Endodermal cell (in vitro differentiated cells): ENCODE measurements at regions not wholly inside any gene's neighbourhood (a gene's known extent, or its start where the extent isn't known, plus 50 kb on each side); places are given as distances from the start of the nearest gene placed in this dataset.
"Not testable (repeated sequence)": the region's sequence is repeated elsewhere in the genome, so short reads cannot be mapped to it uniquely, and the experiment has no call there.

Experiments
- DNase-seq: peaks from one replicate; pipeline ENCODE4 v3.0.0-alpha.2; 2017
- H3K27ac ChIP-seq: 2 replicates; pipeline ENCODE4 v1.5.1; 2013; ENCODE audit warnings: mild to moderate bottlenecking, low read depth, low read length, moderate library complexity
- H3K27me3 ChIP-seq: 2 replicates; pipeline ENCODE4 v1.6.1; 2013; ENCODE audit warnings: mild to moderate bottlenecking, low read length, moderate library complexity; ENCODE audit not compliant: insufficient read depth, control insufficient read depth, poor library complexity, severe bottlenecking
- H3K36me3 ChIP-seq: 2 replicates; pipeline ENCODE4 v1.7.0; 2013; ENCODE audit warnings: mild to moderate bottlenecking, low read length, moderate library complexity; ENCODE audit not compliant: control insufficient read depth, insufficient read depth
- H3K4me1 ChIP-seq: one replicate; pipeline ENCODE4 v1.7.0; 2013; ENCODE audit warnings: low read length; ENCODE audit not compliant: control insufficient read depth, insufficient read depth
- H3K4me3 ChIP-seq: 2 replicates; pipeline ENCODE4 v1.5.1; 2013; ENCODE audit warnings: mild to moderate bottlenecking, low read length, moderate library complexity
- H3K9ac ChIP-seq: 2 replicates; pipeline ENCODE4 v1.6.1; 2013; ENCODE audit warnings: mild to moderate bottlenecking, low read length, moderate library complexity; ENCODE audit not compliant: poor library complexity, severe bottlenecking; ENCODE audit errors: extremely low read depth
- H3K9me3 ChIP-seq: 2 replicates; pipeline ENCODE4 v1.6.1; 2013; ENCODE audit warnings: mild to moderate bottlenecking, low read length, moderate library complexity; ENCODE audit not compliant: control insufficient read depth
- H3K27ac Mint-ChIP-seq: 2 replicates; pipeline ENCODE4 v1.8.0; 2020; ENCODE audit warnings: mixed read lengths
- H3K27me3 Mint-ChIP-seq: 2 replicates; pipeline ENCODE4 v1.8.0; 2021; ENCODE audit warnings: mild to moderate bottlenecking, mixed read lengths; ENCODE audit not compliant: insufficient read depth
- H3K36me3 Mint-ChIP-seq: 2 replicates; pipeline ENCODE4 v1.8.0; 2020; ENCODE audit warnings: low read depth, mixed read lengths
- H3K4me1 Mint-ChIP-seq: 2 replicates; pipeline ENCODE4 v1.8.0; 2020; ENCODE audit warnings: mixed read lengths
- H3K4me3 Mint-ChIP-seq: 2 replicates; pipeline ENCODE4 v1.8.0; 2020; ENCODE audit warnings: mild to moderate bottlenecking, moderate library complexity, mixed read lengths
- H3K9me3 Mint-ChIP-seq: 2 replicates; pipeline ENCODE4 v1.8.0; 2020; ENCODE audit warnings: mild to moderate bottlenecking, mixed read lengths
- WGBS, 2 experiments: methylation state at CpG; one replicate each; pipeline versions ENCODE4 v1.1.5 to v1.1.7; 2013; ENCODE audit warnings: missing lambda C conversion rate in 2 of 2, mixed read lengths in 1 of 2; ENCODE audit not compliant: insufficient coverage in 1 of 2, insufficient read length in 1 of 2; 5-methylcytosine and 5-hydroxymethylcytosine counted together
- TF ChIP-seq, protein P1 (sequence below): fragments of 200-600 bp; sonication (generic); conservative IDR thresholded peaks from 2 replicates; pipeline ENCODE4 v1.5.0; 2021; ENCODE audit warnings: antibody characterized with exemption, mild to moderate bottlenecking

DNA sequence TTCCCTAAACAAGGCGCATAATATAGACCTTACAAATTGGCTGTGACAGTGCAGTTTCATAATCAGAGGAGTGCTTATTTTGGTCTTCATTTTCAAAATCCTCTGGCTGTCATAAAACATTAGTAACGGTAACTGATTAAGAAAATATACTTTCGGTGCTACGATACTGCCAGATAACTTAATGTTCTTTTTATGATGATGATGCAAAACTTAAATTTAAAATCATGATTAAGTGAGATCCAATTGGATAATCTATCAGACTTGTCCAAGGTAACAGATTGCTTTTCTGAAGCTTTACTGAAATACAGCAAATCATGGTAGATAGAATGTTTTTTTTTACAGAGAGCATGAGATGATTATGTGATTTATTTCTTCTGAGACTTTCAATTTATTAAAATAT, 364.2 kb upstream of the CNTN3 start:
- no peak for DNase-seq
- H3K9me3 Mint-ChIP-seq, result no peaks in the 10 kb centered on the region
- Histone ChIP-seq H3K27ac (no peak overlapping the region), H3K4me1 (no peaks in the 10 kb centered on the region), H3K9ac (no peak overlapping the region), H3K27me3 (no peaks in the 10 kb centered on the region), H3K4me3 (no peak overlapping the region), H3K9me3 (no peaks in the 10 kb centered on the region), H3K36me3 (no peaks in the 10 kb centered on the region)
- H3K4me1 Mint-ChIP-seq, result no peaks in the 10 kb centered on the region
- H3K36me3 Mint-ChIP-seq, result no peaks in the 10 kb centered on the region
- TF ChIP-seq, protein P1, sequence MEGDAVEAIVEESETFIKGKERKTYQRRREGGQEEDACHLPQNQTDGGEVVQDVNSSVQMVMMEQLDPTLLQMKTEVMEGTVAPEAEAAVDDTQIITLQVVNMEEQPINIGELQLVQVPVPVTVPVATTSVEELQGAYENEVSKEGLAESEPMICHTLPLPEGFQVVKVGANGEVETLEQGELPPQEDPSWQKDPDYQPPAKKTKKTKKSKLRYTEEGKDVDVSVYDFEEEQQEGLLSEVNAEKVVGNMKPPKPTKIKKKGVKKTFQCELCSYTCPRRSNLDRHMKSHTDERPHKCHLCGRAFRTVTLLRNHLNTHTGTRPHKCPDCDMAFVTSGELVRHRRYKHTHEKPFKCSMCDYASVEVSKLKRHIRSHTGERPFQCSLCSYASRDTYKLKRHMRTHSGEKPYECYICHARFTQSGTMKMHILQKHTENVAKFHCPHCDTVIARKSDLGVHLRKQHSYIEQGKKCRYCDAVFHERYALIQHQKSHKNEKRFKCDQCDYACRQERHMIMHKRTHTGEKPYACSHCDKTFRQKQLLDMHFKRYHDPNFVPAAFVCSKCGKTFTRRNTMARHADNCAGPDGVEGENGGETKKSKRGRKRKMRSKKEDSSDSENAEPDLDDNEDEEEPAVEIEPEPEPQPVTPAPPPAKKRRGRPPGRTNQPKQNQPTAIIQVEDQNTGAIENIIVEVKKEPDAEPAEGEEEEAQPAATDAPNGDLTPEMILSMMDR, result no peak
- H3K4me3 Mint-ChIP-seq, result no peak overlapping the region
- no peaks in the 10 kb centered on the region for H3K27me3 Mint-ChIP-seq
- WGBS, 2 experiments, result 98 to 99% methylated on average over 4 of the region's 4 CpGs
- H3K27ac Mint-ChIP-seq, result no peak overlapping the region

DNA sequence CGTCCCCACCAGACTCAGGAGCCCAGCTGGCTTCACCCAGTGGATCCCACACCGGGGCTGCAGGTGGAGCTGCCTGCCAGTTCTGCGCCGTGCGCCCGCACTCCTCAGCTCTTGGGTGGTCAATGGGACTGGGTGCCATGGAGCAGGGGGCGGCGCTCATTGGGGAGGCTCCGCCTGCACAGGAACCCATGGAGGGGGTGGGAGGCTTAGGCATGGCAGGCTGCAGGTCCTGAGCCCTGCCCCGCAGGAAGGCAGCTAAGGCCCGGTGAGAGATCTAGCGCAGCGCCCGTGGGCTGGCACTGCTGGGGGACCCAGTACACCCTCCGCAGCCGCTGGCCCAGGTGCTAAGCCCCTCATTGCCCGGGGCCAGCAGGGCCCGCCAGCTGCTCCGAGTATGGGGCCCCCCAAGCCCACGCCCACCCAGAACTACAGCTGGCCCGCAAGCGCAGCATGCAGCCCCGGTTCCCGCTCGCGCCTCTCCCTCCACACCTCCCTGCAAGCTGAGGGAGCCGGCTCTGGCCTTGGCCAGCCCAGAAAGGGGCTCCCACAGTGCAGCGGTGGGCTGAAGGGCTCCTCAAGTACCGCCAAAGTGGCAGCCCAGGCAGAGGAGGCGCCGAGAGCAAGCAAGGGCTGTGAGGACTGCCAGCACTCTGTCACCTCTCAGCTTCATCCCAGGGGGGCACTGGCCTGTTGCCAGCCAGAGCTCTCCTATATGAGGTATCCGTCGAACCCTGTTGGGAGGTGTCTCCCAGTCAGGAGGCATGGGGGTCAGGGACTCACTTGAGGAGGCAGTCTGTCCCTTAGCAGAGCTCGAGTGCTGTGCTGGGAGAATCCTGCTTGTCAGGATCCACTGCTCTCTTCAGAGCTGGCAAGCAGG, 370.8 kb upstream of the CNTN3 start:
- not testable (repeated sequence) for H3K9me3 Mint-ChIP-seq, H3K4me3 Mint-ChIP-seq, H3K36me3 Mint-ChIP-seq, H3K4me1 ChIP-seq, H3K4me1 Mint-ChIP-seq, H3K9ac ChIP-seq, H3K27ac Mint-ChIP-seq, H3K4me3 ChIP-seq, H3K27me3 Mint-ChIP-seq, H3K27me3 ChIP-seq, DNase-seq, H3K27ac ChIP-seq, H3K9me3 ChIP-seq, H3K36me3 ChIP-seq
- WGBS, 2 experiments, result 93 to 100% methylated on average over 4 to 34 of the region's 34 CpGs

DNA sequence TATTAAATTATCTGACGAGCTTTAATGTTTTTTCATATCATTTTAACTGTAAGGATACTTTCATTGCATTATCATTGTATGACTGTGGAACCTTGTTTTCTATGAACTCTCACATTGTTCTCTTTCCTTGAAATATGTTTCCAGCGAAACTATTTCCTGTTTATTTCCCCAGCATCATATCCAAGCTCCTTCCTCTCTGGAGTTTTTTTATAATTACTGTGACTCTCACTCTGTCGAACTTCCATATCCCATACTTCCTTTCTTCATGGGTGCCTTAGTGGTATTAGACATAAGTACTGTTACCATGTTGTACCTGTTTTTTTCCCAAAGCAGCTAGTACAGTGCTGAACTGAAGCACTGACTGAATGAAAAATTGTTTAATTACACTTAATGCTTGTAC, 373.6 kb upstream of the CNTN3 start:
- WGBS, 2 experiments, result 80 to 90% methylated on average over 1 to 3 of the region's 3 CpGs
- Histone ChIP-seq H3K9ac (no peak overlapping the region), H3K27me3 (no peaks in the 10 kb centered on the region)

More for the DNA sequence above, 373.6 kb upstream of the CNTN3 start:
- no peaks in the 10 kb centered on the region for H3K27me3 Mint-ChIP-seq
- peaks cover 6% of the 10 kb centered on the region for H3K9me3 Mint-ChIP-seq
- Histone ChIP-seq H3K4me1 (no peaks in the 10 kb centered on the region), H3K4me3 (no peak overlapping the region), H3K9me3 (no peaks in the 10 kb centered on the region), H3K36me3 (no peaks in the 10 kb centered on the region), H3K27ac (no peak overlapping the region)
- no peak for DNase-seq
- no peak overlapping the region for H3K4me3 Mint-ChIP-seq
- H3K36me3 Mint-ChIP-seq, result no peaks in the 10 kb centered on the region
- H3K4me1 Mint-ChIP-seq, result no peaks in the 10 kb centered on the region
- no peak overlapping the region for H3K27ac Mint-ChIP-seq
- TF ChIP-seq, protein P1, result no peak
